CD4-positive, CD25-positive, alpha-beta regulatory T cell (primary cell): ENCODE measurements at regions not wholly inside any gene's neighbourhood (a gene's known extent, or its start where the extent isn't known, plus 50 kb on each side); places are given as distances from the start of the nearest gene placed in this dataset.

Experiments
- ATAC-seq, 2 donors: fragments of 150-1000 bp; cut with Tn5 transposase; one replicate each; pipeline ENCODE4 v1.10.0; 2021; ENCODE audit warnings: low read depth in 2 of 2, moderate number of reproducible peaks in 2 of 2, moderate library complexity in 1 of 2
- DNase-seq, 3 donors: peaks; one replicate each; pipeline versions ENCODE4 v3.0.0 to v3.0.0-alpha.2; 2012 to 2022; ENCODE audit warnings: mixed read lengths in 1 of 3
- H3K27ac ChIP-seq: one replicate; pipeline ENCODE4 v1.7.0; 2013; ENCODE audit warnings: mild to moderate bottlenecking, low read length; ENCODE audit not compliant: insufficient read depth, poor library complexity, severe bottlenecking
- H3K27me3 ChIP-seq: one replicate; pipeline ENCODE4 v1.7.0; 2013; ENCODE audit warnings: low read length; ENCODE audit not compliant: control insufficient read depth, insufficient read depth
- H3K36me3 ChIP-seq: one replicate; pipeline ENCODE4 v1.7.0; 2013; ENCODE audit warnings: mild to moderate bottlenecking, low read length, moderate library complexity; ENCODE audit not compliant: control insufficient read depth, insufficient read depth
- H3K4me1 ChIP-seq: 2 replicates; pipeline ENCODE4 v1.7.0; 2013; ENCODE audit warnings: mild to moderate bottlenecking, low read length; ENCODE audit not compliant: insufficient read depth, control insufficient read depth, poor library complexity, severe bottlenecking
- H3K4me3 ChIP-seq: one replicate; pipeline ENCODE4 v1.7.0; 2013; ENCODE audit warnings: low read depth, mild to moderate bottlenecking, low read length, moderate library complexity
- H3K9me3 ChIP-seq, 2 experiments: 1 replicate in 1 of 2; 2 replicates in 1 of 2; pipeline ENCODE4 v1.7.0; 2013; ENCODE audit warnings: low read length in 2 of 2, mild to moderate bottlenecking in 1 of 2, moderate library complexity in 1 of 2; ENCODE audit not compliant: control insufficient read depth in 2 of 2
- H3K27ac Mint-ChIP-seq, 3 donors: one replicate each; pipeline ENCODE4 v1.8.0; 2020 to 2022; ENCODE audit warnings: mild to moderate bottlenecking in 3 of 3, mixed read lengths in 3 of 3, moderate library complexity in 2 of 3
- H3K27me3 Mint-ChIP-seq: one replicate; pipeline ENCODE4 v1.8.0; 2022; ENCODE audit warnings: mild to moderate bottlenecking, mixed read lengths
- H3K36me3 Mint-ChIP-seq: one replicate; pipeline ENCODE4 v1.8.0; 2020; ENCODE audit warnings: mixed read lengths
- H3K4me1 Mint-ChIP-seq, 4 donors: one replicate each; pipeline ENCODE4 v1.8.0; 2020 to 2022; ENCODE audit warnings: mixed read lengths in 4 of 4, mild to moderate bottlenecking in 1 of 4
- H3K4me3 Mint-ChIP-seq, 4 donors: one replicate each; pipeline ENCODE4 v1.8.0; 2020 to 2022; ENCODE audit warnings: mild to moderate bottlenecking in 4 of 4, mixed read lengths in 4 of 4, moderate library complexity in 3 of 4
- H3K9me3 Mint-ChIP-seq, 7 donors: one replicate each; pipeline ENCODE4 v1.8.0; 2020 to 2022; ENCODE audit warnings: mixed read lengths in 7 of 7, mild to moderate bottlenecking in 3 of 7, moderate library complexity in 2 of 7

GRCh38 chr13:100797921-100798320 lies 123.3 kb upstream of the TMTC4 start:
- peaks cover 0 to 5% of the 10 kb centered on the region in 2 experiments for H3K9me3 ChIP-seq
- Mint-ChIP-seq H3K4me3 (peak overlapping the region in 1 of 4 donors; percentile 61), H3K27me3 (peaks cover 13% of the 10 kb centered on the region), H3K36me3 (no peaks in the 10 kb centered on the region), H3K9me3 (peaks cover 0 to 19% (median 7%) of the 10 kb centered on the region in 7 donors), H3K27ac (no peak overlapping the region), H3K4me1 (no peaks in the 10 kb centered on the region)
- H3K4me1 ChIP-seq = no peaks in the 10 kb centered on the region
- H3K4me3 ChIP-seq = no peak overlapping the region
- no peaks in the 10 kb centered on the region for H3K36me3 ChIP-seq
- no peak for DNase-seq
- H3K27ac ChIP-seq = no peak overlapping the region
- no peaks in the 10 kb centered on the region for H3K27me3 ChIP-seq
- ATAC-seq = no peak

GRCh38 chr13:100796463-100796862 lies 121.9 kb upstream of the TMTC4 start:
- Histone ChIP-seq H3K4me1 (no peaks in the 10 kb centered on the region), H3K9me3 (peaks cover 0 to 5% of the 10 kb centered on the region in 2 experiments), H3K4me3 (no peak overlapping the region), H3K27ac (no peak overlapping the region), H3K36me3 (no peaks in the 10 kb centered on the region), H3K27me3 (no peaks in the 10 kb centered on the region)
- Mint-ChIP-seq H3K36me3 (no peaks in the 10 kb centered on the region), H3K4me3 (no peak overlapping the region), H3K4me1 (no peaks in the 10 kb centered on the region), H3K9me3 (peaks cover 0 to 19% (median 7%) of the 10 kb centered on the region in 7 donors), H3K27ac (peak overlapping the region in 1 of 3 donors; percentile 40), H3K27me3 (peaks cover 9% of the 10 kb centered on the region)
- DNase-seq (no peak), ATAC-seq (no peak)

- Histone ChIP-seq H3K9me3 (peaks cover 0 to 5% of the 10 kb centered on the region in 2 experiments), H3K27ac (no peak overlapping the region), H3K27me3 (no peaks in the 10 kb centered on the region), H3K4me3 (no peak overlapping the region), H3K4me1 (no peaks in the 10 kb centered on the region), H3K36me3 (no peaks in the 10 kb centered on the region)
- H3K27me3 Mint-ChIP-seq = peaks cover 13% of the 10 kb centered on the region
- DNase-seq (no peak), ATAC-seq (no peak)
- no peaks in the 10 kb centered on the region for H3K4me1 Mint-ChIP-seq
- H3K4me3 Mint-ChIP-seq = no peak overlapping the region
- peaks cover 0 to 19% (median 7%) of the 10 kb centered on the region in 7 donors for H3K9me3 Mint-ChIP-seq
- no peaks in the 10 kb centered on the region for H3K36me3 Mint-ChIP-seq
- no peak overlapping the region for H3K27ac Mint-ChIP-seq
Observed at GRCh38 chr13:100794575-100794974, 120.0 kb upstream of the TMTC4 start.

- ATAC-seq = no peak
- Mint-ChIP-seq H3K27me3 (peaks cover 12% of the 10 kb centered on the region), H3K9me3 (peaks cover 3 to 16% (median 5%) of the 10 kb centered on the region in 7 donors)
Observed at GRCh38 chr13:100790405-100790804, 115.8 kb upstream of the TMTC4 start.

GRCh38 chr13:100789968-100790367 lies 115.4 kb upstream of the TMTC4 start:
- no peaks in the 10 kb centered on the region for H3K4me1 ChIP-seq
- Mint-ChIP-seq H3K27ac (no peak overlapping the region), H3K9me3 (peaks cover 3 to 16% (median 5%) of the 10 kb centered on the region in 7 donors), H3K36me3 (no peaks in the 10 kb centered on the region), H3K27me3 (peaks cover 12% of the 10 kb centered on the region), H3K4me3 (no peak overlapping the region), H3K4me1 (no peaks in the 10 kb centered on the region)
- no peaks in the 10 kb centered on the region for H3K36me3 ChIP-seq
- no peak for DNase-seq
- peaks cover 0 to 2% of the 10 kb centered on the region in 2 experiments for H3K9me3 ChIP-seq
- no peak overlapping the region for H3K27ac ChIP-seq
- no peaks in the 10 kb centered on the region for H3K27me3 ChIP-seq
- H3K4me3 ChIP-seq = no peak overlapping the region
- ATAC-seq = no peak

More at GRCh38 chr13:100790405-100790804, 115.8 kb upstream of the TMTC4 start:
- Mint-ChIP-seq H3K36me3 (no peaks in the 10 kb centered on the region), H3K4me1 (no peaks in the 10 kb centered on the region), H3K4me3 (no peak overlapping the region), H3K27ac (no peak overlapping the region)
- H3K27ac ChIP-seq = no peak overlapping the region
- peaks cover 0 to 2% of the 10 kb centered on the region in 2 experiments for H3K9me3 ChIP-seq
- no peaks in the 10 kb centered on the region for H3K4me1 ChIP-seq
- no peak for DNase-seq
- no peaks in the 10 kb centered on the region for H3K36me3 ChIP-seq
- H3K27me3 ChIP-seq = no peaks in the 10 kb centered on the region
- no peak overlapping the region for H3K4me3 ChIP-seq

- no peak overlapping the region for H3K4me3 Mint-ChIP-seq
Observed at GRCh38 chr13:100789481-100789880, 114.9 kb upstream of the TMTC4 start.

GRCh38 chr13:100789025-100789424 lies 114.4 kb upstream of the TMTC4 start:
- Histone ChIP-seq H3K27ac (no peak overlapping the region), H3K27me3 (no peaks in the 10 kb centered on the region), H3K4me3 (no peak overlapping the region), H3K4me1 (no peaks in the 10 kb centered on the region), H3K9me3 (peaks cover 0 to 2% of the 10 kb centered on the region in 2 experiments), H3K36me3 (no peaks in the 10 kb centered on the region)
- Mint-ChIP-seq H3K27ac (no peak overlapping the region), H3K4me3 (no peak overlapping the region), H3K27me3 (peaks cover 12% of the 10 kb centered on the region), H3K9me3 (peaks cover 0 to 16% (median 3%) of the 10 kb centered on the region in 7 donors), H3K4me1 (no peaks in the 10 kb centered on the region), H3K36me3 (no peaks in the 10 kb centered on the region)
- ATAC-seq (no peak), DNase-seq (no peak)

More at GRCh38 chr13:100789481-100789880, 114.9 kb upstream of the TMTC4 start:
- Histone ChIP-seq H3K4me3 (no peak overlapping the region), H3K27ac (no peak overlapping the region), H3K36me3 (no peaks in the 10 kb centered on the region), H3K4me1 (no peaks in the 10 kb centered on the region), H3K9me3 (peaks cover 0 to 2% of the 10 kb centered on the region in 2 experiments), H3K27me3 (no peaks in the 10 kb centered on the region)
- DNase-seq (no peak), ATAC-seq (no peak)
- Mint-ChIP-seq H3K9me3 (peaks cover under 1 to 16% (median 4%) of the 10 kb centered on the region in 7 donors), H3K27ac (no peak overlapping the region), H3K36me3 (no peaks in the 10 kb centered on the region), H3K4me1 (no peaks in the 10 kb centered on the region), H3K27me3 (peaks cover 12% of the 10 kb centered on the region)

- Mint-ChIP-seq H3K36me3 (no peaks in the 10 kb centered on the region), H3K4me3 (no peak overlapping the region), H3K27me3 (peaks cover 12% of the 10 kb centered on the region), H3K9me3 (peaks cover 0 to 14% (median 3%) of the 10 kb centered on the region in 7 donors), H3K27ac (no peak overlapping the region), H3K4me1 (no peaks in the 10 kb centered on the region)
- H3K4me1 ChIP-seq = no peaks in the 10 kb centered on the region
- no peak for DNase-seq
- no peak for ATAC-seq
- no peak overlapping the region for H3K4me3 ChIP-seq
- no peaks in the 10 kb centered on the region for H3K27me3 ChIP-seq
- H3K27ac ChIP-seq = no peak overlapping the region
- peaks cover 0 to 2% of the 10 kb centered on the region in 2 experiments for H3K9me3 ChIP-seq
- no peaks in the 10 kb centered on the region for H3K36me3 ChIP-seq
Observed at GRCh38 chr13:100788540-100788939, 113.9 kb upstream of the TMTC4 start.
